CD4-positive, alpha-beta memory T cell (primary cell): ENCODE measurements at regions not wholly inside any gene's neighbourhood (a gene's known extent, or its start where the extent isn't known, plus 50 kb on each side); places are given as distances from the start of the nearest gene placed in this dataset.

Source experiments
- CTCF ChIA-PET: fragments of 350-600 bp; sonication (Branson Sonifier 250); formaldehyde crosslinking; loops from one replicate; lab custom pipeline; 2021; ENCODE audit warnings: inconsistent platforms; ENCODE audit not compliant: partially characterized antibody; lab: Charles Lee
- POLR2A ChIA-PET: fragments of 350-600 bp; sonication (Branson Sonifier 250); formaldehyde crosslinking; loops from one replicate; lab custom pipeline; 2021; ENCODE audit not compliant: partially characterized antibody; lab: Charles Lee
- DNase-seq, 5 donors: peaks; one replicate each; pipeline versions ENCODE4 v3.0.0 to v3.0.0-alpha.2; 2020 to 2022; ENCODE audit warnings: mixed read lengths in 1 of 5
- H3K27ac ChIP-seq: one replicate; pipeline ENCODE4 v1.7.0; 2013; ENCODE audit warnings: low read depth, low read length
- H3K27me3 ChIP-seq: 2 replicates; pipeline ENCODE4 v1.7.0; 2013; ENCODE audit warnings: mild to moderate bottlenecking, low read length, moderate library complexity; ENCODE audit not compliant: insufficient read depth
- H3K36me3 ChIP-seq: 2 replicates; pipeline ENCODE4 v1.7.0; 2013; ENCODE audit warnings: mild to moderate bottlenecking, low read length, moderate library complexity; ENCODE audit not compliant: insufficient read depth
- H3K4me1 ChIP-seq: 2 replicates; pipeline ENCODE4 v1.7.0; 2013; ENCODE audit warnings: mild to moderate bottlenecking, low read length, moderate library complexity; ENCODE audit not compliant: insufficient read depth
- H3K4me3 ChIP-seq, 2 donors: one replicate each; pipeline ENCODE4 v1.7.0; 2013; ENCODE audit warnings: low read length in 2 of 2, mild to moderate bottlenecking in 1 of 2
- H3K9me3 ChIP-seq, 2 donors: one replicate each; pipeline ENCODE4 v1.7.0; 2013; ENCODE audit warnings: low read length in 2 of 2, control low read depth in 1 of 2; ENCODE audit not compliant: control insufficient read depth in 1 of 2
- H3K27ac Mint-ChIP-seq, 7 donors: one replicate each; pipeline ENCODE4 v1.8.0; 2020 to 2021; ENCODE audit warnings: mixed read lengths in 7 of 7, mild to moderate bottlenecking in 6 of 7, inconsistent platforms in 3 of 7, moderate library complexity in 3 of 7
- H3K27me3 Mint-ChIP-seq, 2 donors: one replicate each; pipeline ENCODE4 v1.8.0; 2020 to 2021; ENCODE audit warnings: mixed read lengths in 2 of 2
- H3K36me3 Mint-ChIP-seq, 2 donors: one replicate each; pipeline ENCODE4 v1.8.0; 2020 to 2021; ENCODE audit warnings: mixed read lengths in 2 of 2, inconsistent platforms in 1 of 2, mild to moderate bottlenecking in 1 of 2
- H3K4me1 Mint-ChIP-seq, 4 donors: one replicate each; pipeline ENCODE4 v1.8.0; 2020 to 2021; ENCODE audit warnings: mixed read lengths in 4 of 4, mild to moderate bottlenecking in 1 of 4
- H3K4me3 Mint-ChIP-seq, 8 donors: one replicate each; pipeline ENCODE4 v1.8.0; 2020 to 2021; ENCODE audit warnings: mixed read lengths in 8 of 8, mild to moderate bottlenecking in 7 of 8, moderate library complexity in 6 of 8, inconsistent platforms in 3 of 8
- H3K9me3 Mint-ChIP-seq, 8 donors: one replicate each; pipeline ENCODE4 v1.8.0; 2020 to 2021; ENCODE audit warnings: mixed read lengths in 8 of 8, mild to moderate bottlenecking in 5 of 8, inconsistent platforms in 3 of 8, moderate library complexity in 1 of 8
- intact Hi-C: fragments of 100-400 bp; cut with micrococcal nuclease; formaldehyde crosslinking; loops from one replicate; pipeline ENCODE4 v1.15.1; 2023

DNA sequence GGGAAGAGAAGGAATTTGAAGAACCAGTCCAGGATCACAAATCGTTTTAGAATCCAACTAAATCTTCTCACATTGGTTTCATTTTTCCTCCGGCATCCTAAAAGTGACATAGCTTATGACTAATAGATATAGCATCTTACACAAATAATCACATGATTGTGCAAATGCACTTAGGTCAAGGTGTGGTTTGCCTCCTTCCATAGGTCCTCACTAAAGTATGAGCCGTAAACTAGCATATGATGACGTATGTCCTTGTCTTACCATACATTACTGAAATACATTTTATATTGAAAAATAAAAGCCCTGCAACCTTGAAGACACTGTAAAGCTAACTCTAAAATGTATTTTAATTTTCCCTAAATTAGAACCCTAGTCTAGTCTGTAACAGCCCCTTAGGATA is 362.7 kb upstream of the ADAMTS16 start:
- Mint-ChIP-seq H3K27ac (no peak overlapping the region), H3K4me1 (no peaks in the 10 kb centered on the region), H3K36me3 (peaks cover 0 to 2% of the 10 kb centered on the region in 2 donors), H3K9me3 (peaks cover 0 to 23% (median 11%) of the 10 kb centered on the region in 8 donors), H3K4me3 (no peak overlapping the region), H3K27me3 (no peaks in the 10 kb centered on the region)
- POLR2A ChIA-PET = no interaction called here
- intact Hi-C loops = no loop called here
- Histone ChIP-seq H3K36me3 (no peaks in the 10 kb centered on the region), H3K9me3 (peaks cover 0 to 5% of the 10 kb centered on the region in 2 donors), H3K4me3 (no peak overlapping the region), H3K4me1 (no peaks in the 10 kb centered on the region), H3K27ac (no peak overlapping the region), H3K27me3 (no peaks in the 10 kb centered on the region)
- no peak for DNase-seq
- CTCF ChIA-PET = no interaction called here

DNA sequence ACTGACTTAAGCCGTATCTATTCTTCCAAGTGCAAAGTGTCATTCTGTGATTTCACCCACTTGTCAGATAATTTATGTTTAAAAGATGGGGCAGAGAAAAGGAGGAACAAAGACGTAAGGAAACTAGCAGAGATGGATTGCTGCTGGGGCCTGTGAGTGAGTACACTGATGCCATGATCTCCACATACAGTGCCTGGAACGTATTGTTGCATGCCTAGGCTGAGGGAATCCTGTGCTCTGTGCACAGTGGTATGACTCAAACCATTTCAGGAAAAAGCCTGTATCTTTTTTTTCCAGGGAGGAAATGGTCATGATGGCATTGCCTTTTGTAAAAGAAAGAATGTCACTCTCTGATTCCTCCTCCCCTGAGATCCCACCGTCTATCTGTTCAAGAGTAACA is 359.5 kb upstream of the ADAMTS16 start:
- H3K27me3 Mint-ChIP-seq = no peaks in the 10 kb centered on the region
- intact Hi-C loops = no loop called here
- H3K27ac Mint-ChIP-seq = no peak overlapping the region
- H3K36me3 Mint-ChIP-seq = no peaks in the 10 kb centered on the region
- Histone ChIP-seq H3K36me3 (no peaks in the 10 kb centered on the region), H3K4me1 (no peaks in the 10 kb centered on the region), H3K27ac (no peak overlapping the region), H3K9me3 (peaks cover 0 to 9% of the 10 kb centered on the region in 2 donors), H3K4me3 (no peak overlapping the region), H3K27me3 (no peaks in the 10 kb centered on the region)
- ChIA-PET POLR2A (no interaction called here), CTCF (no interaction called here)
- H3K9me3 Mint-ChIP-seq = peaks cover 0 to 29% (median 16%) of the 10 kb centered on the region in 8 donors
- H3K4me3 Mint-ChIP-seq = no peak overlapping the region
- no peaks in the 10 kb centered on the region for H3K4me1 Mint-ChIP-seq
- no peak for DNase-seq

GRCh38 chr5:4781299-4781698 is 358.8 kb upstream of the ADAMTS16 start:
- ChIA-PET POLR2A (no interaction called here), CTCF (no interaction called here)
- Histone ChIP-seq H3K4me3 (no peak overlapping the region), H3K27me3 (no peaks in the 10 kb centered on the region), H3K36me3 (no peaks in the 10 kb centered on the region), H3K27ac (no peak overlapping the region), H3K4me1 (no peaks in the 10 kb centered on the region), H3K9me3 (peaks cover 0 to 5% of the 10 kb centered on the region in 2 donors)
- intact Hi-C loops = no loop called here
- Mint-ChIP-seq H3K27me3 (no peaks in the 10 kb centered on the region), H3K36me3 (no peaks in the 10 kb centered on the region), H3K4me1 (no peaks in the 10 kb centered on the region), H3K27ac (no peak overlapping the region), H3K9me3 (peaks cover 0 to 33% (median 18%) of the 10 kb centered on the region in 8 donors), H3K4me3 (no peak overlapping the region)
- DNase-seq = no peak

DNA sequence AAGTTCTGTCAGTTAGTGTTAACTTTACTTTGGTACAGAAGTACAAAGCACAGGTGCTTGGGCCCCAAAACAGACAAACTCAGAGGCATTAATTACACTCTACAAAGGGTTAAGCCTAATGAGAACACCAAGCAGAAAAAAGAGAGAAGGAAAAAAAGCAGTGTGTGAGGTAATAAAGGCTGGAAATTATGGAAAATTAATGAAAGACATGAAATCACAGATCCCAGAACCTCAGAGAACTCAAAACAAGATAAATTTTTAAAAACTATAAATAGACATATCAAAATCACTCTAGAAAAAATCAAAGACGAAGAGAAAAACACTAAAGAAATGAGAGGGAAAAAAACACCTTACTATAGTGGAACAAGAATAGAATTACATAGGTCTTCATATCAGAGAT is 354.2 kb upstream of the ADAMTS16 start:
- H3K27ac Mint-ChIP-seq = no peak overlapping the region
- no peaks in the 10 kb centered on the region for H3K36me3 Mint-ChIP-seq
- no peaks in the 10 kb centered on the region for H3K4me1 Mint-ChIP-seq
- Histone ChIP-seq H3K9me3 (peaks cover 0 to 4% of the 10 kb centered on the region in 2 donors), H3K4me1 (no peaks in the 10 kb centered on the region), H3K27ac (no peak overlapping the region), H3K27me3 (no peaks in the 10 kb centered on the region), H3K36me3 (no peaks in the 10 kb centered on the region), H3K4me3 (no peak overlapping the region)
- DNase-seq = no peak
- CTCF ChIA-PET = no interaction called here
- H3K9me3 Mint-ChIP-seq = peaks cover 0 to 26% (median 12%) of the 10 kb centered on the region in 8 donors
- H3K4me3 Mint-ChIP-seq = no peak overlapping the region
- POLR2A ChIA-PET = no interaction called here
- no peaks in the 10 kb centered on the region for H3K27me3 Mint-ChIP-seq
- intact Hi-C loops = no loop called here

DNA sequence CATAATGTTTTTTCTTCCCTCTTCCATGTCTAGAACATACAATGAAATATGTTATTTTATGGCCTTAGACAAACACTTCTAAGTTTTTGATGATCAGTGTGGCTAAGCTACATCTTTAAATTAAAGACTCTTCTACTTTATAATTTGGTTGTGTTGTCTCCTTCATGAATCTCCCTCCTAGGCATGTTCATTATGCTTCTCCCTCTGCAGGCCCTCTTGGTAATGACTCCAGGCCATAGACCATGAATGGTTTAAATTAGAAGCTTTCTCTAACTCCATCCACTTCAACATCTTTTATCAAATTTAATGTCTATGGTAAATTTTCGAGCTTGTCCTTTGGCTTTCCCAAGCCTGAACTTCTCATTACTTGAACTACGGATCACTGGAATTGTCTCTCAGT is 342.7 kb upstream of the ADAMTS16 start:
- intact Hi-C loops = no loop called here
- Mint-ChIP-seq H3K27me3 (no peaks in the 10 kb centered on the region), H3K4me1 (no peaks in the 10 kb centered on the region), H3K9me3 (peaks cover 2 to 15% (median 5%) of the 10 kb centered on the region in 8 donors), H3K4me3 (no peak overlapping the region), H3K36me3 (no peaks in the 10 kb centered on the region), H3K27ac (no peak overlapping the region)
- POLR2A ChIA-PET = no interaction called here
- no peaks in the 10 kb centered on the region for H3K9me3 ChIP-seq
- no peak overlapping the region for H3K27ac ChIP-seq
- CTCF ChIA-PET = no interaction called here
- H3K27me3 ChIP-seq = no peaks in the 10 kb centered on the region
- H3K4me3 ChIP-seq = no peak overlapping the region
- H3K4me1 ChIP-seq = no peaks in the 10 kb centered on the region
- no peak for DNase-seq
- H3K36me3 ChIP-seq = no peaks in the 10 kb centered on the region

DNA sequence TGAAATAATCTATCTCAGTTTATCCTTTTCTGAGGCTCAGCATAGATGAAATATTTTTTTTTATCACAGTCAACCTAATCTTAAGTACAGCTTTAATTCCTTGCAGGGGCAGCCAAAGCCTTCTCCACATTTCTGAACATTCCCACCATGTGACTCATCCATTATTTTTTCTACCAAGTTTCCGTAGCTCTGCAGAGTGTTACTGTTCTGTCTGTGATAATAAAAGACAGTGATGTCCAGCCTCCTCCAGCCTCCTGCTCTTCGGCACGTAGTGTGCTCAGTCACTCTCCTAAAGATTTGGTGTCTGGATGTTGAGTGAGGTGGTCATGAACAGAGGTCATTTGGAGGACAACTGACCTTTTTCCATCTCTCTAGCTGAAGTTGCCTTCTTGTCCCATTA is 338.1 kb upstream of the ADAMTS16 start:
- Mint-ChIP-seq H3K4me1 (no peaks in the 10 kb centered on the region), H3K9me3 (peaks cover 2 to 21% (median 10%) of the 10 kb centered on the region in 8 donors), H3K27me3 (no peaks in the 10 kb centered on the region), H3K36me3 (no peaks in the 10 kb centered on the region), H3K4me3 (no peak overlapping the region), H3K27ac (no peak overlapping the region)
- Histone ChIP-seq H3K27me3 (no peaks in the 10 kb centered on the region), H3K9me3 (no peaks in the 10 kb centered on the region), H3K27ac (no peak overlapping the region), H3K36me3 (no peaks in the 10 kb centered on the region), H3K4me3 (no peak overlapping the region), H3K4me1 (no peaks in the 10 kb centered on the region)
- CTCF ChIA-PET = no interaction called here
- intact Hi-C loops = no loop called here
- DNase-seq = no peak
- POLR2A ChIA-PET = no interaction called here

DNA sequence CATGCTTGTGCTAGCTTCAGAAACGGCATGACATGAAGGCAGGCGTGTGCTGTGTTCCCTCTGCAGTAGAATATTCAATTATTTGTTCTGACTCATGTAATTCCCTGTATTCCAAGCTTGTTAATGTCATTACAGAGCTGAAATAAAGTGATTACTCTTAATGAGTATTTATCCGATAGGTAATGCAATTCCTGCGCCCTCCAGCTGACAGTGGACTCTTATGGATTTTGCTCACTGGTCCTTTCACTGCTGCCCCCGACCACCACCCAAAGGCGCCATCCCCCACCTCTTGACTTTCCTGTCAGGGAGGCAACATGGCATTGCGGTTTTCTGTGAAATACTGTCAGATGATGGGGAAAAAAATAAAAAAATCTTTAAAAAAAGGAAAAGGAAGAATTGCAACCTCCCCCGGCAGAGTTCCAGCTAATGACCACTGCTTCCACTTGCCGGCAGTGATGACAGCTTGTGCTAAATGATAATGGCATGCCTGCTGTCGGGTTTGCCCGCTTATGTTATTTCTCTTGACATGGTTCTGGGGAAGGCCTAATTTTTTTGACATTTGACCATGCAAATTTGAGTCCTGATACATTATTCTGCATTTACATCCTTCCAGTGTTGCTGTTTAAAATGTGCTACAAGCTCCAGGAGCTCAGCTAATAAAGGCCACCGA is 335.3 kb upstream of the ADAMTS16 start:
- H3K9me3 ChIP-seq = no peaks in the 10 kb centered on the region
- CTCF ChIA-PET = no interaction called here
- H3K4me1 ChIP-seq = no peaks in the 10 kb centered on the region
- Mint-ChIP-seq H3K4me1 (no peaks in the 10 kb centered on the region), H3K27me3 (no peaks in the 10 kb centered on the region), H3K36me3 (no peaks in the 10 kb centered on the region), H3K9me3 (peaks cover 0 to 21% (median 9%) of the 10 kb centered on the region in 8 donors), H3K4me3 (no peak overlapping the region), H3K27ac (no peak overlapping the region)
- H3K4me3 ChIP-seq = no peak overlapping the region
- no peaks in the 10 kb centered on the region for H3K36me3 ChIP-seq
- no peak overlapping the region for H3K27ac ChIP-seq
- no peak for DNase-seq
- no peaks in the 10 kb centered on the region for H3K27me3 ChIP-seq
- POLR2A ChIA-PET = no interaction called here
- intact Hi-C loops = no loop called here
